GM23248 (cell line): ENCODE measurements at regions not wholly inside any gene's neighbourhood (a gene's known extent, or its start where the extent isn't known, plus 50 kb on each side); places are given as distances from the start of the nearest gene placed in this dataset.

Experiments
- EZH2 ChIP-seq: fragments of 200-600 bp; sonication (generic); IDR thresholded peaks from 2 replicates; pipeline ENCODE4 v1.6.1; 2018; ENCODE audit warnings: antibody characterized with exemption, mild to moderate bottlenecking; ENCODE audit not compliant: insufficient read depth, poor library complexity, severe bottlenecking
- EZH2phosphoT487 ChIP-seq: fragments of 200-600 bp; sonication (generic); IDR thresholded peaks from 2 replicates; pipeline ENCODE4 v1.6.1; 2018; ENCODE audit warnings: antibody characterized with exemption, moderate library complexity, mild to moderate bottlenecking, low read depth; ENCODE audit not compliant: insufficient read depth

DNA sequence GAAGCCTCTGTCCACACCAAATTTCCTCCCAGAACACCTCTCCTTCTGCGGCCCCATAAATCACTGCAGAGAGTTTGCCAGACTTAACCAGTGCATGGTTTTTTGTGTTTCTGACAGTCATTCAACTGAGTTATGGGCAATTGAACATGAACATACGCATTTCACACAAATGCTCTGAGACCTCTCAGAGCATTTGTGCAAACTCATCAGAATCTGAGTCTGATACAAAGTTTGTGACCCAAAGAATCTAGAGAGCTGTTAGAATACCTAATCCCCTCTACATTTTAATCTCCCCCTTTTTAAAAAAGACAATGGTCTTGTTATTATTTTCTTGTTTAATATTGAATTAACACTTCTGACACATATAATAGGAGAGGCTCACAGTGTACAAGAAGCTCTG lies 416.9 kb upstream of the SMARCA2 start:
- TF ChIP-seq EZH2phosphoT487 (no peak), EZH2 (no peak)
